Naive thymus-derived CD4-positive, alpha-beta T cell (primary cell): ENCODE measurements at regions not wholly inside any gene's neighbourhood (a gene's known extent, or its start where the extent isn't known, plus 50 kb on each side); places are given as distances from the start of the nearest gene placed in this dataset.

ENCODE experiments used
- ATAC-seq: fragments of 150-1000 bp; cut with Tn5 transposase; 2 replicates; pipeline ENCODE4 v1.10.0; 2021; ENCODE audit warnings: mild to moderate bottlenecking, moderate library complexity
- CTCF ChIA-PET: fragments of 350-600 bp; sonication (Branson Sonifier 250); formaldehyde crosslinking; loops from one replicate; lab custom pipeline; 2021; ENCODE audit warnings: antibody characterized with exemption; lab: Charles Lee
- POLR2A ChIA-PET: fragments of 350-600 bp; sonication (Branson Sonifier 250); formaldehyde crosslinking; loops from one replicate; lab custom pipeline; 2021; ENCODE audit warnings: antibody characterized with exemption, inconsistent platforms; lab: Charles Lee
- DNase-seq, 9 donors: peaks; one replicate each; pipeline versions ENCODE4 v3.0.0 to v3.0.0-alpha.2; 2020 to 2022; ENCODE audit warnings: mixed read lengths in 1 of 9
- H3K27ac ChIP-seq: one replicate; pipeline ENCODE4 v1.7.0; 2013; ENCODE audit warnings: mild to moderate bottlenecking, low read depth, low read length, moderate library complexity
- H3K27me3 ChIP-seq, 2 donors: one replicate each; pipeline ENCODE4 v1.7.0; 2013; ENCODE audit warnings: low read length in 2 of 2, mild to moderate bottlenecking in 2 of 2, moderate library complexity in 2 of 2; ENCODE audit not compliant: control insufficient read depth in 2 of 2, insufficient read depth in 2 of 2
- H3K36me3 ChIP-seq, 3 experiments: 1 replicate in 2 of 3; 2 replicates in 1 of 3; pipeline ENCODE4 v1.7.0; 2013; ENCODE audit warnings: low read length in 3 of 3, mild to moderate bottlenecking in 3 of 3, moderate library complexity in 1 of 3; ENCODE audit not compliant: insufficient read depth in 3 of 3, control insufficient read depth in 2 of 3
- H3K4me1 ChIP-seq, 2 donors: one replicate each; pipeline ENCODE4 v1.7.0; 2013; ENCODE audit warnings: low read length in 2 of 2, mild to moderate bottlenecking in 2 of 2, moderate library complexity in 1 of 2; ENCODE audit not compliant: control insufficient read depth in 2 of 2, insufficient read depth in 2 of 2
- H3K4me3 ChIP-seq: 2 replicates; pipeline ENCODE4 v1.7.0; 2013; ENCODE audit warnings: mild to moderate bottlenecking, low read length
- H3K9me3 ChIP-seq, 3 experiments: 1 replicate in 2 of 3; 2 replicates in 1 of 3; pipeline ENCODE4 v1.7.0; 2013; ENCODE audit warnings: low read length in 3 of 3; ENCODE audit not compliant: control insufficient read depth in 2 of 3
- H3K27ac Mint-ChIP-seq, 9 donors: one replicate each; pipeline ENCODE4 v1.8.0; 2020 to 2022; ENCODE audit warnings: mixed read lengths in 9 of 9, mild to moderate bottlenecking in 8 of 9, moderate library complexity in 5 of 9, inconsistent platforms in 2 of 9
- H3K27me3 Mint-ChIP-seq, 5 donors: one replicate each; pipeline ENCODE4 v1.8.0; 2021 to 2022; ENCODE audit warnings: mixed read lengths in 5 of 5, mild to moderate bottlenecking in 1 of 5
- H3K36me3 Mint-ChIP-seq, 5 donors: one replicate each; pipeline ENCODE4 v1.8.0; 2020 to 2022; ENCODE audit warnings: mixed read lengths in 5 of 5, mild to moderate bottlenecking in 3 of 5, inconsistent platforms in 1 of 5
- H3K4me1 Mint-ChIP-seq, 7 donors: one replicate each; pipeline ENCODE4 v1.8.0; 2020 to 2022; ENCODE audit warnings: mixed read lengths in 7 of 7, mild to moderate bottlenecking in 3 of 7, inconsistent platforms in 1 of 7
- H3K4me3 Mint-ChIP-seq, 10 donors: one replicate each; pipeline ENCODE4 v1.8.0; 2020 to 2022; ENCODE audit warnings: mild to moderate bottlenecking in 10 of 10, mixed read lengths in 10 of 10, moderate library complexity in 6 of 10, inconsistent platforms in 2 of 10
- H3K9me3 Mint-ChIP-seq, 11 donors: one replicate each; pipeline ENCODE4 v1.8.0; 2020 to 2022; ENCODE audit warnings: mixed read lengths in 11 of 11, mild to moderate bottlenecking in 4 of 11, inconsistent platforms in 1 of 11, moderate library complexity in 1 of 11
- intact Hi-C, 2 donors: fragments of 100-400 bp; cut with micrococcal nuclease; formaldehyde crosslinking; loops; one replicate each; pipeline ENCODE4 v1.15.1; 2023

GRCh38 chr2:195468771-195469170 lies 188.3 kb upstream of the SLC39A10 start:
- H3K4me1 Mint-ChIP-seq, result peaks cover 11 to 21% (median 19%) of the 10 kb centered on the region in 7 donors
- H3K27me3 ChIP-seq, result no peaks in the 10 kb centered on the region
- H3K36me3 ChIP-seq, result no peaks in the 10 kb centered on the region
- ATAC-seq (no peak), DNase-seq (no peak)
- ChIA-PET POLR2A (no interaction called here), CTCF (no interaction called here)
- no peak overlapping the region for H3K27ac ChIP-seq
- H3K27me3 Mint-ChIP-seq, result no peaks in the 10 kb centered on the region
- peaks cover 0 to 8% of the 10 kb centered on the region in 2 donors for H3K4me1 ChIP-seq
- intact Hi-C loops, result no loop called here
- H3K9me3 Mint-ChIP-seq, result peaks cover 0 to 25% (median 10%) of the 10 kb centered on the region in 11 donors
- no peak overlapping the region for H3K4me3 ChIP-seq
- no peak overlapping the region for H3K27ac Mint-ChIP-seq
- no peaks in the 10 kb centered on the region for H3K9me3 ChIP-seq
- H3K4me3 Mint-ChIP-seq, result no peak overlapping the region
- peaks cover 4 to 32% (median 6%) of the 10 kb centered on the region in 5 donors for H3K36me3 Mint-ChIP-seq

DNA sequence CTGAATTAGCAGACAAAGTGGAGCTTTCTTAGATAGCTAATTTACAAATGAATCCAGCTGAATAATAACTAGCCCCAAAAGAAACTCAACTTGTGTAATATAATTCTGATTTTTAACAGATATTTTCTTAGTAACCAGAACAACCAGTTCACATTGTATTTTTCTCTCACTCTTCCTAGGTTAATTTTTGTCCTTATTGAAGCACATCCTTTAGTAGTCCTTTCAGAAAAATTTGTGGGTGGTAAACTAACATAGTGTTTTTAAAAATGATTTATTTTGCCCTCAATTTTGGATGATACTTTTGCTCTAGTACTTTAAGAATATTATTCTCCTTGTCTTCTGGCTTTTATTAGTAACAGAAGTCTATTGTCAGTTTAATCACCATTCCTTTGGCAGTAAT lies 190.6 kb upstream of the SLC39A10 start:
- H3K36me3 Mint-ChIP-seq, result peaks cover 4 to 35% (median 6%) of the 10 kb centered on the region in 5 donors
- no peaks in the 10 kb centered on the region for H3K27me3 Mint-ChIP-seq
- ChIA-PET POLR2A (no interaction called here), CTCF (interaction anchor here (0.6 to 1.4 kb wide), 2 partner anchors 9 to 10 kb away, joined by 3 to 4 read pairs; no protein-coding TSS in a partner anchor)
- no peak overlapping the region for H3K27ac Mint-ChIP-seq
- Histone ChIP-seq H3K9me3 (no peaks in the 10 kb centered on the region), H3K27me3 (no peaks in the 10 kb centered on the region), H3K4me1 (no peaks in the 10 kb centered on the region), H3K27ac (no peak overlapping the region), H3K4me3 (no peak overlapping the region), H3K36me3 (no peaks in the 10 kb centered on the region)
- intact Hi-C loops, result no loop called here
- H3K4me3 Mint-ChIP-seq, result no peak overlapping the region
- H3K4me1 Mint-ChIP-seq, result peaks cover 11 to 20% (median 15%) of the 10 kb centered on the region in 7 donors
- peaks cover 0 to 30% (median 10%) of the 10 kb centered on the region in 11 donors for H3K9me3 Mint-ChIP-seq
- no peak for DNase-seq
- no peak for ATAC-seq

DNA sequence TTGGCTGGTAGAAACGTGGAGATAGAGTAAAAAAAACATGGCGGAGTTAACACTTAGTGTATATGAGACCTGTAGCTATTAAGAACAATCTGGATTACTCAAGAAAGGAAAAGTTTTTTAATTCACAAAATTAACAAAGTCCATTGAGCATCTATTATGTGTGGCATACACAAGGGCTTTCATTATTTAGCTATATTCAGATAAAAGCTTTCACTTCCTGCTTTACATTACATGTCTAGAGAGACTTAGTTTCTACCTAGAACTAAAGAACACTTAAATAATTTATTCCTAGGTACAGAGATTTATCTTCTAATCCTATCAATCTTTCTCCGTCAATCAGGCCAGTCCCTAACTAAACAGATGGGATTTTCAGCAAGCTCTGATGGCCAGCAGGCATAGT lies 196.0 kb upstream of the SLC39A10 start:
- Histone ChIP-seq H3K9me3 (no peaks in the 10 kb centered on the region), H3K27ac (no peak overlapping the region), H3K36me3 (no peaks in the 10 kb centered on the region), H3K4me1 (no peaks in the 10 kb centered on the region), H3K4me3 (no peak overlapping the region), H3K27me3 (no peaks in the 10 kb centered on the region)
- Mint-ChIP-seq H3K27ac (no peak overlapping the region), H3K9me3 (peaks cover 0 to 27% (median 4%) of the 10 kb centered on the region in 11 donors), H3K4me1 (peaks cover 0 to 20% (median 10%) of the 10 kb centered on the region in 7 donors), H3K4me3 (no peak overlapping the region), H3K27me3 (no peaks in the 10 kb centered on the region), H3K36me3 (peaks cover 0 to 44% (median 4%) of the 10 kb centered on the region in 5 donors)
- no peak for ATAC-seq
- POLR2A ChIA-PET, result interaction anchor here (0.7 kb wide), 1 partner anchor 196 kb away, joined by 3 read pairs; the partner anchor contains the start of gene SLC39A10
- intact Hi-C loops, result no loop called here
- no peak for DNase-seq
- CTCF ChIA-PET, result no interaction called here

DNA sequence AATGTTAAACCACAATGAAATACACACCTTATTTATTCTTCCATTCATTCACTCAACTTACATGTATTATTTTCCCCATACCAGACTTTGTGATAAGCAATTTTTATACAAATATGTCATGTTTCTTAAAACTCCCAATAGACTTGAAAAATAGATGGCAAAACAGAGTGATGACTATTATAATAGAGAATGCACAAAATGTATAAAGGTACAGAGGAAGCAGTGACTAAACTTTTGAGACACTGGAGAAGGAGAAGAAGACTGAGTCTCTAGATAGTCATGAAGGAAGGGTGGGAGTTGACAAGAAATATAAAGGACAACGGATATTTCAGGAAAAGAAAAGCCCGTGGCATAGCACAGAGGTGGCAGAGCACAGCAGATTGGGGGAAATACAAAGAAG lies 198.1 kb upstream of the SLC39A10 start:
- Histone ChIP-seq H3K4me1 (no peaks in the 10 kb centered on the region), H3K27ac (no peak overlapping the region), H3K4me3 (no peak overlapping the region), H3K36me3 (no peaks in the 10 kb centered on the region), H3K27me3 (no peaks in the 10 kb centered on the region), H3K9me3 (no peaks in the 10 kb centered on the region)
- ChIA-PET CTCF (no interaction called here), POLR2A (no interaction called here)
- H3K27ac Mint-ChIP-seq, result no peak overlapping the region
- H3K9me3 Mint-ChIP-seq, result peaks cover 0 to 16% (median 0%) of the 10 kb centered on the region in 11 donors
- H3K27me3 Mint-ChIP-seq, result no peaks in the 10 kb centered on the region
- H3K4me1 Mint-ChIP-seq, result peaks cover 5 to 24% (median 11%) of the 10 kb centered on the region in 7 donors
- H3K4me3 Mint-ChIP-seq, result no peak overlapping the region
- peaks cover 0 to 38% (median 0%) of the 10 kb centered on the region in 5 donors for H3K36me3 Mint-ChIP-seq
- intact Hi-C loops, result no loop called here
- ATAC-seq, result no peak
- DNase-seq, result no peak

- CTCF ChIA-PET, result no interaction called here
- no peaks in the 10 kb centered on the region for H3K27me3 ChIP-seq
- H3K36me3 ChIP-seq, result no peaks in the 10 kb centered on the region
- H3K9me3 ChIP-seq, result no peaks in the 10 kb centered on the region
- intact Hi-C loops, result no loop called here
- Mint-ChIP-seq H3K9me3 (peaks cover 0 to 13% (median 0%) of the 10 kb centered on the region in 11 donors), H3K4me1 (peaks cover 6 to 26% (median 12%) of the 10 kb centered on the region in 7 donors), H3K4me3 (no peak overlapping the region), H3K36me3 (peaks cover 0 to 38% (median 0%) of the 10 kb centered on the region in 5 donors), H3K27me3 (no peaks in the 10 kb centered on the region), H3K27ac (peak overlapping the region in 1 of 9 donors; percentile 6)
- POLR2A ChIA-PET, result no interaction called here
- H3K4me1 ChIP-seq, result no peaks in the 10 kb centered on the region
- DNase-seq, result no peak
- no peak for ATAC-seq
- H3K27ac ChIP-seq, result no peak overlapping the region
- no peak overlapping the region for H3K4me3 ChIP-seq
Measured at GRCh38 chr2:195457873-195458272, 199.2 kb upstream of the SLC39A10 start.

DNA sequence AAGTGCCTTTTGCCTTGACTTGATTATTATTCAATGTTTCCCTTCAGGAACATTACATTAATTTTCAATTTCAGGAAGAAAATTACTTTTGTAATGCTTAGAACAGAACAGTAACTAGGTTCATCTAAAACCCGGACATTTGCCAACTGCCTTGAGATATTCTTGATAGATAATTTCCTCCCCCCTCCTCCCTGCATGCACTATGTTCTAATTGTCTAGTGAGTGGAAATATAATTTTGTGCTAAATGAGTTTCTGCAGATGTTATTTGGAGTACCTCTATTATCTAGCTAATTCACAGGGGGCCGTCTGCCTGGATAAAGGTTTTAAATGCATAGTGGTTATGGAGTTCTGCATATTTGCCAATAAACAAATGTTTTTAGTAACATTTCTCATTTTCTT lies 200.3 kb upstream of the SLC39A10 start:
- intact Hi-C loops, result no loop called here

DNA sequence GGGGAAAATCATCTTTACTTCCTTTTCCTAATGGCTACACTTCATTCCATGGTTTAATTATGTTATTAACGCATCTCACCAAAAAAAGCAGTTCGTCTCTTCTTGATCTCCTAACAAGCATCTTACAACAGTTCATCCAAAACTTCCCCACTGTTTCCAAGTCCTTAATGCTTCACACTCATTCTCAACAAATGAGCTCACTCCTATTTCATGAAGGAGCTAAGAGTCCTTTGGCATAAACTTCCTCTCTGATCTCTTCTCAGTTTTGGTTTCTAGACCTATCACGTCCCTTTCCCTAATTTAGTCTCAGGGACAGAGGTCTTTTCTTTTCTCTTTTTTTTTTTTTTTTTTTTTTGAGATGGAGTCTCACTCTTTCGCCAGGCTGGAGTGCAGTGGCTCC lies 205.9 kb upstream of the SLC39A10 start:
- Mint-ChIP-seq H3K9me3 (no peaks in the 10 kb centered on the region), H3K36me3 (peaks cover 0 to 14% (median 0%) of the 10 kb centered on the region in 5 donors), H3K27ac (no peak overlapping the region), H3K4me1 (peaks cover 0 to 18% (median 11%) of the 10 kb centered on the region in 7 donors), H3K27me3 (no peaks in the 10 kb centered on the region), H3K4me3 (no peak overlapping the region)
- no peaks in the 10 kb centered on the region for H3K4me1 ChIP-seq
- POLR2A ChIA-PET, result no interaction called here
- H3K27ac ChIP-seq, result no peak overlapping the region
- no peaks in the 10 kb centered on the region for H3K9me3 ChIP-seq
- DNase-seq (no peak), ATAC-seq (no peak)
- H3K4me3 ChIP-seq, result no peak overlapping the region
- no peaks in the 10 kb centered on the region for H3K27me3 ChIP-seq
- CTCF ChIA-PET, result no interaction called here
- intact Hi-C loops, result no loop called here
- no peaks in the 10 kb centered on the region for H3K36me3 ChIP-seq

More for the DNA sequence above, 200.3 kb upstream of the SLC39A10 start:
- Mint-ChIP-seq H3K36me3 (peaks cover 0 to 34% (median 0%) of the 10 kb centered on the region in 5 donors), H3K27ac (no peak overlapping the region), H3K4me1 (peaks cover 6 to 27% (median 12%) of the 10 kb centered on the region in 7 donors), H3K9me3 (peaks cover 0 to 13% (median 0%) of the 10 kb centered on the region in 11 donors), H3K27me3 (no peaks in the 10 kb centered on the region), H3K4me3 (no peak overlapping the region)
- no peak for ATAC-seq
- H3K27ac ChIP-seq, result no peak overlapping the region
- ChIA-PET POLR2A (no interaction called here), CTCF (interaction anchor here (0.7 kb wide), 1 partner anchor 620 kb away, joined by 3 read pairs; no protein-coding TSS in a partner anchor)
- H3K4me3 ChIP-seq, result no peak overlapping the region
- H3K9me3 ChIP-seq, result no peaks in the 10 kb centered on the region
- H3K4me1 ChIP-seq, result no peaks in the 10 kb centered on the region
- no peaks in the 10 kb centered on the region for H3K36me3 ChIP-seq
- no peak for DNase-seq
- H3K27me3 ChIP-seq, result no peaks in the 10 kb centered on the region
